Heart right ventricle (tissue), 16 donors: ENCODE measurements at regions not wholly inside any gene's neighbourhood (a gene's known extent, or its start where the extent isn't known, plus 50 kb on each side); places are given as distances from the start of the nearest gene placed in this dataset.

Experiments
- ATAC-seq, 8 donors: fragments of 200-7000 bp; cut with Tn5 transposase; one replicate each; pipeline ENCODE4 v1.9.1; 2020; ENCODE audit warnings: mild to moderate bottlenecking in 8 of 8, moderate library complexity in 8 of 8, moderate number of reproducible peaks in 1 of 8
- DNase-seq, 2 donors: peaks; one replicate each; pipeline ENCODE4 v3.0.0-alpha.2; 2020
- H3K27ac ChIP-seq, 10 donors: fragments of 200-600 bp; sonication (generic) in 2 of 10; one replicate each; pipeline versions ENCODE4 v1.5.0 to v1.8.0; 2020 to 2022; ENCODE audit warnings: mild to moderate bottlenecking in 3 of 10
- H3K27me3 ChIP-seq, 7 donors: fragments of 200-600 bp; one replicate each; pipeline ENCODE4 v1.8.0; 2021 to 2022; ENCODE audit warnings: mild to moderate bottlenecking in 2 of 7
- H3K36me3 ChIP-seq, 9 donors: fragments of 200-600 bp; sonication (generic) in 1 of 9; one replicate each; pipeline versions ENCODE4 v1.5.0 to v1.8.0; 2020 to 2022; ENCODE audit warnings: mild to moderate bottlenecking in 2 of 9
- H3K4me1 ChIP-seq, 9 donors: fragments of 200-600 bp; sonication (generic) in 1 of 9; one replicate each; pipeline versions ENCODE4 v1.5.0 to v1.8.0; 2020 to 2022; ENCODE audit warnings: mild to moderate bottlenecking in 4 of 9
- H3K4me3 ChIP-seq, 10 donors: fragments of 200-600 bp; sonication (generic) in 2 of 10; one replicate each; pipeline versions ENCODE4 v1.5.0 to v1.8.0; 2020 to 2022; ENCODE audit warnings: mild to moderate bottlenecking in 7 of 10, moderate library complexity in 2 of 10
- H3K9me3 ChIP-seq, 11 donors: fragments of 200-600 bp in 10 of 11; sonication (generic) in 2 of 11; one replicate each; pipeline versions ENCODE4 v1.5.0 to v1.8.0; 2013 to 2022; ENCODE audit warnings: mild to moderate bottlenecking in 2 of 11, control low read depth in 1 of 11, moderate library complexity in 1 of 11
- WGBS, 2 donors: extraction: QIAGEN DNeasy Blood & Tissue Kit; methylation state at CpG; one replicate each; pipeline ENCODE4 v1.1.7; 2013; ENCODE audit warnings: inconsistent platforms in 1 of 2; 5-methylcytosine and 5-hydroxymethylcytosine counted together
- intact Hi-C, 10 donors: fragments of 100-400 bp; cut with DNase I; formaldehyde crosslinking; loops; one replicate each; pipeline versions ENCODE4 v1.11.1 to v1.14.2; 2022
- TF ChIP-seq, protein P1 (sequence below), 9 donors: fragments of 200-600 bp; sonication (generic) in 2 of 9; IDR thresholded peaks; one replicate each; pipeline versions ENCODE4 v1.5.0 to v1.8.0; 2021 to 2022; ENCODE audit warnings: antibody characterized with exemption in 9 of 9, mild to moderate bottlenecking in 5 of 9, moderate library complexity in 1 of 9
- donor health status: Arrhythmogenic right ventricular cardiomyopathy.
- donor health status: ischemic (EF 13 %, LVEDD 7.1; RV severe dilation, severe dysfunction).
- donor health status: healthy with polysubstance abuse.
- donor health status: DM: no; HTN: yes; CAD: no.
- donor health status: DM: no; HTN: no; CAD: no.
- donor health status: ischemic (EF 25% LVEDD 6.9; RV normal size, moderate dysfunction).
- donor health status: ischemic (EF 25% LVEDD 5.7; RV mildly dilated, moderate dysfunction).
- donor health status: healthy.
- donor health status: DM: yes; HTN: yes; CAD: no.
- donor health status: Ischemic cardiomyopathy.
- donor health status: ischemic (EF 35%, LVEDD 5.7; RV mildly dilated, moderate dysfunction).
- donor health status: nonischemic (EF 11% LVEDD 7.7; RV severe dilation, severe dysfunction).
- donor health status: DM: yes; HTN: yes; CAD: no.
- donor health status: PGD.
- donor health status: ischemic (EF 29% LVEDD 5.4; RV normal size, mild dysfunction).
- donor health status: nonischemic (EF 23%, LVEDD 6.1; RV moderate dilation, normal function).

DNA sequence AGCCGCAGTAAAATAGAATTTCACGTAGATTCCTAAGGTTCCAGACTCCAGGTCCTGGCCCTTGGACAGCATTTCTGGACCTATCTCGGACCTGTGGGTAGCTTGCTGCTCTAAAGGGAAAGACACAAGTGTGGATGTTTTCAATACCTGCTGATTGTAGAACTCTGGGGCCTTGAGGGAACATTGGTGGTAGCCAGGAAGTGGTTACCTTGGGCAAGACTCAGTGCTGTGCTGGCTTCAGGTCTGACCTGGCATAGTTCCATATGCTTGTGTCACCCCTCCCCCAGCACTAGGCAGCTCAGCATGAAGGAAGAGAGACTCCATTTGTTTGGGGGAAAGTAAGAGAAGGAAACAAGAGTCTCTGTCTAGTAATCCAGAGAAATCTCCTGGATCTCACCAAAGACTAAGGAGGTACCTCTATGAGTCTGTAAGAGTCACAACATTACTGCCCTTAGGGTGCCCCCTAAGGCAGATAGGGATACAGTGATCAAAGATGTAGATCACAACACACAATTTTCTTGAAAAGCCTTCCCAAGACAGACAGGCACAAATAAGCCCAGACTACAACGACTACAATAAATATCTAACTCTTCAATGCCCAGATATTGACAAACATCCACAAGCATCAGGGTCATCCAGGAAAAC, 398.8 kb downstream of the TGFB2 start:
- WGBS, 2 donors: 95 to 97% methylated on average over 4 of the region's 4 CpGs
- Histone ChIP-seq H3K36me3 (no peaks in the 10 kb centered on the region), H3K27me3 (no peaks in the 10 kb centered on the region), H3K4me3 (no peak overlapping the region), H3K27ac (no peak overlapping the region), H3K9me3 (peaks cover 0 to 14% (median 0%) of the 10 kb centered on the region in 11 donors), H3K4me1 (peaks cover 0 to 8% (median 0%) of the 10 kb centered on the region in 9 donors)
- intact Hi-C loops: no loop called here
- TF ChIP-seq, protein P1, sequence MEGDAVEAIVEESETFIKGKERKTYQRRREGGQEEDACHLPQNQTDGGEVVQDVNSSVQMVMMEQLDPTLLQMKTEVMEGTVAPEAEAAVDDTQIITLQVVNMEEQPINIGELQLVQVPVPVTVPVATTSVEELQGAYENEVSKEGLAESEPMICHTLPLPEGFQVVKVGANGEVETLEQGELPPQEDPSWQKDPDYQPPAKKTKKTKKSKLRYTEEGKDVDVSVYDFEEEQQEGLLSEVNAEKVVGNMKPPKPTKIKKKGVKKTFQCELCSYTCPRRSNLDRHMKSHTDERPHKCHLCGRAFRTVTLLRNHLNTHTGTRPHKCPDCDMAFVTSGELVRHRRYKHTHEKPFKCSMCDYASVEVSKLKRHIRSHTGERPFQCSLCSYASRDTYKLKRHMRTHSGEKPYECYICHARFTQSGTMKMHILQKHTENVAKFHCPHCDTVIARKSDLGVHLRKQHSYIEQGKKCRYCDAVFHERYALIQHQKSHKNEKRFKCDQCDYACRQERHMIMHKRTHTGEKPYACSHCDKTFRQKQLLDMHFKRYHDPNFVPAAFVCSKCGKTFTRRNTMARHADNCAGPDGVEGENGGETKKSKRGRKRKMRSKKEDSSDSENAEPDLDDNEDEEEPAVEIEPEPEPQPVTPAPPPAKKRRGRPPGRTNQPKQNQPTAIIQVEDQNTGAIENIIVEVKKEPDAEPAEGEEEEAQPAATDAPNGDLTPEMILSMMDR (IDR thresholded peaks at IDR 0.05): no peak
- ATAC-seq (no peak), DNase-seq (no peak)

DNA sequence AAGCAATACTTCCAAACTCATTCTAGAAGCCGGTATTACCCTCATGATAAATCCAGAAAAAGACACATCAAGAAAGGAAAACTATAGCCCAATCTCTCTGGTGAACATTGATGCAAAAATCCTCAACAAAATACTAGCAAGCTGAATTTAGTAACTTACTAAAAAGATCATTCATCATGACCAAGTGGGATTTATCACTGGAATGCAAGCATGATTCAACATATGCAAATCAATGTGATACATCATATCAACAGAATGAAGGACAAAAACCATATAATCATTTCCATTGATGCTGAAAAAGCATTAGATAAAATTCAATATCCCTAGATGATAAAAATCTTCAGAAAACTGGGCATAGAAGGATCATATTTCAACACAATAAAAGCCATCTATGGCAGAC, 402.9 kb downstream of the TGFB2 start:
- H3K36me3 ChIP-seq: no peaks in the 10 kb centered on the region
- DNase-seq (no peak), ATAC-seq (no peak)
- peaks cover 0 to 17% (median 0%) of the 10 kb centered on the region in 11 donors for H3K9me3 ChIP-seq
- no peak overlapping the region for H3K4me3 ChIP-seq
- intact Hi-C loops: no loop called here
- no peaks in the 10 kb centered on the region for H3K27me3 ChIP-seq
- TF ChIP-seq, protein P1 (IDR thresholded peaks at IDR 0.05): no peak
- H3K4me1 ChIP-seq: no peaks in the 10 kb centered on the region
- no peak overlapping the region for H3K27ac ChIP-seq
- WGBS, 2 donors: 96 to 97% methylated on average over 1 of the region's 1 CpG

DNA sequence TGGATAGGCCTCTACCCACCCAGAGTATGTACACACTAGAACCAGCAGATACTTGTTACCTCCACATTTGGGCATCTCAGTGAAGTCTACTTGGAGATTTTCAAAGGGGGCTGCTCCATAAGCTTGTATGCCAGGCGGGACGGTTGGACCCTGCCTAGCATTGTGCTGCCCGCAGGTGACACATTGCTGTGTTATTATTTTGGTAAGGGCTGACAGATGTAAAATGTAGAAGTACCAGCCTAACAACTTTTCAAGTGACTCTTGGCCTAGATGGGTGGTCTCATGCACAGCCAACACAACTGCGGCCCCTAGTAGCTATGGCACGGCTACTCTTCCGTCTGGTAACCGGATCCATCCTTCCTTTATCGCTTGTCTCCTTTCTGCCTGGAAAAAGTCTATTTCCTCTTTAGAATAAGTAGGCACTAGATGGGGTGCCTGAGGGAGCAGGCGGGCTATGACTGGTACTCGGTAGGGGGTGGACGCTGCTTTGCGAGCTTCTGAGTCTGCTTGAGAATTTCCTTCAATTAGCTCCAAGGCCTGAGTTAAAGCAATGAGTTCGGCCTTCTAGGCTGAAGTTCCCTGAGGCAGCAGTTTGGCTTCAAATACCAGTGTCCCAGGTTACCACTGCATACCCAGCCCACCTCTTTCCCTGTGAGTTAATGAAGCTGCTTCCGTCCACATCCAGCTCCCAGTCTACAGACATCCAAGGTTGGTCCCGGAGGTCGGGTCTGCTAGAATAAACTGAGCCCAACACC, 405.3 kb downstream of the TGFB2 start:
- WGBS, 2 donors: 96 to 97% methylated on average over 16 of the region's 16 CpGs
- Histone ChIP-seq H3K4me1 (no peaks in the 10 kb centered on the region), H3K9me3 (peaks cover 0 to 9% (median 0%) of the 10 kb centered on the region in 11 donors), H3K36me3 (no peaks in the 10 kb centered on the region), H3K4me3 (no peak overlapping the region), H3K27ac (no peak overlapping the region), H3K27me3 (no peaks in the 10 kb centered on the region)
- ATAC-seq: no peak
- intact Hi-C loops: no loop called here
- TF ChIP-seq, protein P1 (IDR thresholded peaks at IDR 0.05): no peak
- DNase-seq: no peak

DNA sequence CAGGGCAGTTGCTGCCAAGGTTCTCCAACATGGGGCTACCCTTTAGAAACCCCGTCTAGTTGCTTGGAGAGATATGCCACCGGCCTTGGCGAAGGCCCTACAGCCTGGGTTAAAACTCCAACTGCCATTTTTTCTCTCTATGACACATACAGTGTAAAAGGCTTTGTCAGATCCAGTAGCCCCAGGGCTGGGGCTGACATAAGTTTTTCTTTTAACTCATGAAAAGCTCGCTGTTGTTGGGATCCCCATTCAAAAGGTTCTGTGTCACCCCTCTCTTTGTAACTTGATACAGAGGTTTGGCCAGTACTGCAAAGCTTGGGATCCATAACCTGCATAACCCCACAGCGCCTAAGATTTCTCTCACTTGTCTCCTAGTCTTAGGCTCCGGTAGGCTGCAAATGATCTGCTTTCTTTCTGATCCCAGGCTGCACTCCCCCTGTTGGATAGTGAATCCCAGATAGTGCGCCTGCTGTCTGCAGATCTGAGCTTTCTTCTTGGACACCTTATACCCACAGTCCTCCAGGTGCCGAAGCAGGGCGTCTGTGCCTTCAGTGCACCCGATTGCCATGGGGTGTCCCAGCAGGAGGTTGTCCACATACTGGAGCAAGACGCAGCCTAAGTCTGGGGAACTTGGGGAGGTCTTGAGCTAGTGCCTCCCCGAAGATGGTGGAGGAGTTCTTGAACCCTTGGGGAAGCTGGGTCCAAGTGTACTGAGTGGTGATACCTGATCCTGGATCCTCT, 406.2 kb downstream of the TGFB2 start:
- intact Hi-C loops: no loop called here
- DNase-seq (no peak), ATAC-seq (no peak)
- no peak overlapping the region for H3K27ac ChIP-seq
- H3K4me3 ChIP-seq: no peak overlapping the region
- H3K9me3 ChIP-seq: peaks cover 0 to 13% (median 0%) of the 10 kb centered on the region in 11 donors
- TF ChIP-seq, protein P1 (IDR thresholded peaks at IDR 0.05): no peak
- no peaks in the 10 kb centered on the region for H3K4me1 ChIP-seq
- no peaks in the 10 kb centered on the region for H3K36me3 ChIP-seq
- no peaks in the 10 kb centered on the region for H3K27me3 ChIP-seq
- WGBS, 2 donors: 95% methylated on average over 12 of the region's 12 CpGs
